ENCODE measurements at regions not wholly inside any gene's neighbourhood (a gene's known extent, or its start where the extent isn't known, plus 50 kb on each side); places are given as distances from the start of the nearest gene placed in this dataset.
"Not testable (repeated sequence)": the region's sequence is repeated elsewhere in the genome, so short reads cannot be mapped to it uniquely, and the experiment has no call there.

- no peaks in the 10 kb centered on the region for H3K9me3 Mint-ChIP-seq
- POLR2A ChIA-PET = no interaction called here
- no peak for ATAC-seq (ENCODE audit: low read depth)
- H3K36me3 Mint-ChIP-seq = peaks cover 23% of the 10 kb centered on the region
- no peak for DNase-seq
- H3K4me1 Mint-ChIP-seq = peaks cover 3% of the 10 kb centered on the region
- H3K4me3 Mint-ChIP-seq = no peak overlapping the region
- H3K27me3 Mint-ChIP-seq = no peaks in the 10 kb centered on the region
- no peak overlapping the region for H3K27ac Mint-ChIP-seq
These were observed 82.7 kb upstream of the CD302 start for GRCh38 chr2:159880729-159881128.

DNA sequence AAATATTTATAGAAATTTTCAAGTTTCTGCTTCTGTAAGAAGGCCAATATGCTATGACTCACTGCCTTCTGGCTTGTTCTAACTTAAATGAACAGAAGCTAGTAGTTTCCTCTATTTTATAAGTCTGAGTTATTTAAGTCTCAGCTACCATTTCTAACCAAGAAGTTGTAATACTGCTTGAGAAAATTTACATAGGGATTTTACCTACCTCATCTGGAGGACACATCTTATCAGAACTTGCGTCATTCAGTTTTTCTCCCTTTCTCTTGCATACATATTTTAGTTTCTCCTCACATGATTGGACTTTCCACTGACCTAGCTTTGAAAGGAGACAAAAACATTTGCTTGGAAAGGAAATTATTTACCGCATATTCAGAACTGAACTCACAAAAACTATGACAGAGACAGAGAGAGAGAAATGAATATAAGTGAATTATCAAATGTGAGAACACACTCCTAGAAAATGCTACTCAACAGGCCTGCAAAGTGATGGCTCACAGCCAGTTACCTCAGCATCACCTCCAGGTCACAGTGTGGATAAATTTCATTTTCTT is 81.1 kb upstream of the CD302 start:
- Mint-ChIP-seq H3K4me3 (no peak overlapping the region), H3K4me1 (peaks cover 3% of the 10 kb centered on the region), H3K36me3 (peaks cover 30% of the 10 kb centered on the region), H3K27me3 (no peaks in the 10 kb centered on the region), H3K9me3 (no peaks in the 10 kb centered on the region), H3K27ac (no peak overlapping the region)
- no peak for ATAC-seq (ENCODE audit: low read depth)
- DNase-seq = no peak
- POLR2A ChIA-PET = interaction anchor here (0.6 kb wide), 1 partner anchor 13 kb away, joined by 3 read pairs; no protein-coding TSS in a partner anchor

GRCh38 chr2:159875083-159875482 is 77.1 kb upstream of the CD302 start:
- ATAC-seq (ENCODE audit: low read depth) (peak; percentile 80), DNase-seq (no peak)
- Mint-ChIP-seq H3K4me3 (no peak overlapping the region), H3K4me1 (peaks cover 3% of the 10 kb centered on the region), H3K27ac (no peak overlapping the region), H3K36me3 (peaks cover 39% of the 10 kb centered on the region), H3K9me3 (no peaks in the 10 kb centered on the region), H3K27me3 (no peaks in the 10 kb centered on the region)
- POLR2A ChIA-PET = no interaction called here

DNA sequence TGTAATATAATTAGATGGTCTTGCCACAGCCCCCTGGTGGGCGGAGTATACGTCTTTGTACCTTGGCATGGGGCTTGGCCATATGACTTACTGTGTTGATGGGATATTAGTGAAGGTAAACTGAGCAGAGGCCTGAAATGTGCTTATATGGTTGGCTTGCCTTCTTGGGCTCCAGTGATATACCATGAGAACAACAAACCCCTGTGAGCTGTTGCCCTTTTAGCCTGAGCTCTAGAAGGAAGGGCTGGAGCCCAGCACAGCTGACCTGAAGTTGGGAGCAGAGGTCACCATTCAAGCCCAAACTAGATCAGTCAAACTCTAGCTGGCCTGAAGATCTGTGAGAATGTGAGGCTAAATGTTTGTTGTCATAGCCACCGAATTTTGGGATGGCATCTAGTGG is 75.2 kb upstream of the CD302 start:
- ATAC-seq (ENCODE audit: low read depth) = peak; percentile 66
- peaks cover 37% of the 10 kb centered on the region for H3K36me3 Mint-ChIP-seq
- H3K4me1 Mint-ChIP-seq = no peaks in the 10 kb centered on the region
- no peaks in the 10 kb centered on the region for H3K27me3 Mint-ChIP-seq
- DNase-seq = no peak
- POLR2A ChIA-PET = no interaction called here
- H3K27ac Mint-ChIP-seq = no peak overlapping the region
- H3K4me3 Mint-ChIP-seq = no peak overlapping the region
- H3K9me3 Mint-ChIP-seq = no peaks in the 10 kb centered on the region

DNA sequence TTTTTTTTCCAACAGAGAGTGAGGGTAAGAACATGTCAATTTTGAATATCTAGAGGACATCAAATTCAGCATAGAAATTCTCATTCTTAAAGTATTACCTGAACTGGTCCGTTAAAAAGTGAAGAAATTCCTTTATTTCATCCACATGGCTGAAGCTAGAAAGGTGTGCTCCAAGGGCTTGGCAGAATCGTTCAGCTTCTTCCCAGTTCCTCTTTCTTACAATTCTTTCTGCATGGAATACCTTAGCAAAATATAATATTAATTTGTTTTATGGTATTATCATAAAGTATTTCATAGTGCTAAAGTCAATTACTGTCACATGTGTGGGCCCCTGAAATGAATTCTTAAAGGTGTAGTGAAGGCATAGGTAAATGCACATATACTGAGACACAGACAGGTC is 74.3 kb upstream of the CD302 start:
- no peak overlapping the region for H3K4me3 Mint-ChIP-seq
- POLR2A ChIA-PET = no interaction called here
- H3K27ac Mint-ChIP-seq = no peak overlapping the region
- H3K9me3 Mint-ChIP-seq = no peaks in the 10 kb centered on the region
- DNase-seq (no peak), ATAC-seq (ENCODE audit: low read depth) (no peak)
- no peaks in the 10 kb centered on the region for H3K27me3 Mint-ChIP-seq
- peaks cover 37% of the 10 kb centered on the region for H3K36me3 Mint-ChIP-seq
- no peaks in the 10 kb centered on the region for H3K4me1 Mint-ChIP-seq

DNA sequence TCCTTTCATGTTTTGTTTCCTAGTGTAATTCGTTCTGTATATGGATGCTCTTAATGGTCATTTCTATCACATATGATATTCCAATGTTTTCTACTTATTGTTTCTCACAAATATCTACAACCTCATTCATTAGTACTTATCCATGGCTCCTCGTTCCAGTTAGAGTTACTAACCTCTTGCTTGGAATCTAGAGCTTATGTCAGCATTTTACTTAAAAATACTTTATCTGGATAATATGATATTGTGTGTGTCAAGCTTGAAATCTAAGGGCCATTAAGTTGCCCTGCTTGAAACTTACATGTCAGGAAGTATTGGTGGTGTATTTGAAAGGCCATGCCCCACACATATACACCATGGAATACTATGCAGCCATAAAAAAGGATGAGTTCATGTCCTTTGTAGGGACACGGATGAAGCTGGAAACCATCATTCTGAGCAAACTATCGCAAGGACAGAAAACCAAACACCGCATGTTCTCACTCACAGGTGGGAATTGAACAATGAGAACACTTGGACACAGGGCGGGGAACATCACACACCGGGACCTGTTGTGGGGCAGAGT is 70.7 kb upstream of the CD302 start:
- POLR2A ChIA-PET; H3K4me3 Mint-ChIP-seq; H3K27ac Mint-ChIP-seq; H3K9me3 Mint-ChIP-seq; H3K4me1 Mint-ChIP-seq; ATAC-seq (ENCODE audit: low read depth); DNase-seq; H3K27me3 Mint-ChIP-seq: not testable (repeated sequence)
- peaks cover 45% of the 10 kb centered on the region for H3K36me3 Mint-ChIP-seq

DNA sequence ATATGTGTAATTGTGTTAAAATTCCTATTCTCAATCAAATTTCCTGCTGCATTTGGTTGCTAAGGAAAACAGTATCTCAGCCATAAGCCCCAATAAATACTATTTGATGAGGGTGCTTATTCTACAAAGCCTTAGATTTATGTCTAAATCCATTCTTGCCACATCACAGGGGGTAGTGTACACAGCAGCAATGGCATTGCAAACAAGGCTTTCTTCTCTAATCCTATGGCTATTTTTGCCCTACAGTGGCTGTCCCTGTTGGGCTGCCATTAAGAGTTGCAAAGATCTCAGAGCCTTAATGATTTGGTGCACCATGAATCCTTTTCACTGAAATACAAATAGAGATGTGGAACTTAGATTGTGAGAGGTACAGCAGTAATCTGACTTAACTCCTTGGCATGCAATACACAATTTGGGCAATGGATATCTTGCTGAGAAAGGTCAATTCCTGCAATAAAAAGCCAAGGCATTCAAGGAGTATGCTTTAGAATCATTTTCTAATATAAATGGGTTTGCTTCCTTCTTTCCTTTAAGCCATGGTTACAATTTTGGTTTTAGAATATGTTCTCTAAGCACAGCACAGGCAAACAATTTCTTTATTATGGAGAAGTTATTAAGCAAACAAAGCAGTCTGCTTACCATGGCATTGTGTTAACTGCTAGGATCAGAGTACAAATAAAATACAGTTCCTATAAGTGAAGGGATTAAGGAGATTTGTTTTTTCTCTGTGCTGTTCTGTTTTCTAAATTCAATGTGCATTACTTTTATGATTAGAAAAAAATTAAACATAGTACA is 69.8 kb upstream of the CD302 start:
- POLR2A ChIA-PET = no interaction called here
- peaks cover 49% of the 10 kb centered on the region for H3K36me3 Mint-ChIP-seq
- H3K4me3 Mint-ChIP-seq = no peak overlapping the region
- H3K27ac Mint-ChIP-seq = no peak overlapping the region
- H3K9me3 Mint-ChIP-seq = no peaks in the 10 kb centered on the region
- ATAC-seq (ENCODE audit: low read depth) = no peak
- no peak for DNase-seq
- no peaks in the 10 kb centered on the region for H3K4me1 Mint-ChIP-seq
- H3K27me3 Mint-ChIP-seq = no peaks in the 10 kb centered on the region

- no peaks in the 10 kb centered on the region for H3K9me3 Mint-ChIP-seq
- POLR2A ChIA-PET = no interaction called here
These were observed 65.6 kb upstream of the CD302 start for GRCh38 chr2:159863526-159864160.

DNA sequence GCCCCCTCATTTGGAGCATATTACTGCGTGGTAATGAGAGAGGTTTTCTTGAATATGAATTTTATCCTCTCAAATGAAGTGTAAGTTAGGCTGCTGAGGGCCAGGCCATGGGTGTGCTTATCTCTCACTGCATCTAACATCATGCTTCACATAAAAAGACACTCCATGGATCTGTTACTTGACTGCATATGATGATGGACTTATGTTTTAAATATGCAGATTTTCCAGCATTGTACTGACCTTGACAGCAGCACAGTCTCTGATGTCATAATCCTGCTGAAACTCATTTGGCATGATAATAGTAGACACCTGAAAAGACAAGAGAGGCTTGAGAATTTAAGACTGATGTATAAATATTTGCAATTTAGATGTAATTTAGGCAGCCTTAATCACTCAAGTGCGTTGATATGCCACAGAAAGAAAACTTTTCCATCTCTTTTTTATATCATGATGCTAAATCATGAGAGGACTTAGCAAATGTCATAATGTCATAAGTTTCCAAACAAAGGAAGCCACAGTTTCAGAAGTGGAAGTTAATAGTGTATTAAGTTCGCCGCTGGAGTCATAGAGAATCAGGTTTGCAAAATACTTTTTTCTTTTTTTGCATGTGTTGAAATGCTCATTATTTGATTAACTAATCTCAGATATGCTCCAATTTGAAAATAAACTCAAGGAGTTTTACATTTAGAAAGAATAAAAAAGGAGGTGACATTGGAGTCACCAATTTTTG is 62.7 kb upstream of the CD302 start:
- no peak overlapping the region for H3K4me3 Mint-ChIP-seq
- peaks cover 40% of the 10 kb centered on the region for H3K36me3 Mint-ChIP-seq
- ATAC-seq (ENCODE audit: low read depth) = no peak
- H3K27me3 Mint-ChIP-seq = no peaks in the 10 kb centered on the region
- H3K9me3 Mint-ChIP-seq = no peaks in the 10 kb centered on the region
- DNase-seq = no peak
- peaks cover 3% of the 10 kb centered on the region for H3K4me1 Mint-ChIP-seq
- no peak overlapping the region for H3K27ac Mint-ChIP-seq
- POLR2A ChIA-PET = no interaction called here

More at GRCh38 chr2:159863526-159864160, 65.6 kb upstream of the CD302 start:
- Mint-ChIP-seq H3K4me1 (peaks cover 3% of the 10 kb centered on the region), H3K36me3 (peaks cover 45% of the 10 kb centered on the region), H3K4me3 (no peak overlapping the region), H3K27ac (no peak overlapping the region), H3K27me3 (no peaks in the 10 kb centered on the region)
- ATAC-seq (ENCODE audit: low read depth) = no peak
- no peak for DNase-seq

- no peak overlapping the region for H3K27ac Mint-ChIP-seq
- POLR2A ChIA-PET = no interaction called here
- no peak overlapping the region for H3K4me3 Mint-ChIP-seq
- ATAC-seq (ENCODE audit: low read depth) = no peak
- H3K36me3 Mint-ChIP-seq = peaks cover 36% of the 10 kb centered on the region
- no peak for DNase-seq
- H3K9me3 Mint-ChIP-seq = no peaks in the 10 kb centered on the region
- H3K27me3 Mint-ChIP-seq = no peaks in the 10 kb centered on the region
- H3K4me1 Mint-ChIP-seq = peaks cover 3% of the 10 kb centered on the region
These were observed 61.6 kb upstream of the CD302 start for GRCh38 chr2:159859583-159859982.

DNA sequence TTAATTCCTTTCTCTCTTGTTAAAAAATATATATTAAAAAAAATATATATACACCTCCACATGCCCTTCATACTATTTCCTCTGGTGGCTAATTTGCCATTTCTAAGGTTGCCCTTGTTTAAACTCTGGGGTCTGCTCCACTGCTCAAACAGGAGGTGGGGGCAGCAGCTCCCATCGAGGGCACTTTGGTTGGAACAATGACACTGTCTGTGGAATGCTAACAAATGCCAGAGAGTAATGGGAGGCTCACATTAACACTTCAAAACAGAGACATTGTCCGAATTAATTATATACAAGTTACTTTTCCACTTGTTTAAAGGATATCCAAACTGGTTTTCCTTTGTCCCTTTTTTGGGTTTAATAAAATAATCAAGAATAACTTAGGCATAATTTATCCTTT is 58.8 kb upstream of the CD302 start:
- Mint-ChIP-seq H3K9me3 (no peaks in the 10 kb centered on the region), H3K4me3 (no peak overlapping the region), H3K4me1 (peaks cover 3% of the 10 kb centered on the region), H3K36me3 (peaks cover 22% of the 10 kb centered on the region), H3K27ac (no peak overlapping the region), H3K27me3 (no peaks in the 10 kb centered on the region)
- POLR2A ChIA-PET = no interaction called here
- no peak for DNase-seq
- no peak for ATAC-seq (ENCODE audit: low read depth)

DNA sequence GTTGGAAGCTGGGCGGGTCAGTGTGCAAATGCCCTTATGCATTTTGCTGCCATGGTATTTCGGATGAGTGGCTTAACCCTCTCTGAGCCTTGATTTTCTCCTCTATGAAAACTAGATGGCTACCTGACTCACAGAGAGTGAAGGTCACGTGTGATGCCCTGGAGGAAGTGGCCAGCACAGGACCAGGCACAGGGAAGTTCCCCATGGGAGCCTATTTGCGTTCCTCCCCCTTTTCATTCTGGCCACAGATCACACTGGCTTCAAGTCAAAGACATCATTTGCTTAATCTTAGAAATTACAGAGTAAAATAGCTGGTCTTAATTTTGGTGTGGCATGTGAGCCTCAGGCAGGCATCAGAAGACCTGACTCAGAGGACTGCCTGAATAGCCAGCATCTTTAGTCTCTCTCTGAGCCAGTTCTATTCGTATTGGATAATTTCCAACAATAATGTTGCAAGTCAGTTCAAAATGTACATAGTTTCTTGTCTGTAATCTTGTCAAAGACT is 57.6 kb upstream of the CD302 start:
- Mint-ChIP-seq H3K36me3 (peaks cover 24% of the 10 kb centered on the region), H3K4me1 (peaks cover 3% of the 10 kb centered on the region), H3K9me3 (no peaks in the 10 kb centered on the region), H3K27ac (no peak overlapping the region), H3K27me3 (no peaks in the 10 kb centered on the region), H3K4me3 (no peak overlapping the region)
- no peak for DNase-seq
- POLR2A ChIA-PET = no interaction called here
- ATAC-seq (ENCODE audit: low read depth) = no peak

GRCh38 chr2:159855143-159855542 is 57.1 kb upstream of the CD302 start:
- H3K27ac Mint-ChIP-seq = no peak overlapping the region
- peaks cover 3% of the 10 kb centered on the region for H3K4me1 Mint-ChIP-seq
- H3K4me3 Mint-ChIP-seq = no peak overlapping the region
- H3K36me3 Mint-ChIP-seq = peaks cover 20% of the 10 kb centered on the region
- POLR2A ChIA-PET = no interaction called here
- no peak for DNase-seq
- no peaks in the 10 kb centered on the region for H3K27me3 Mint-ChIP-seq
- ATAC-seq (ENCODE audit: low read depth) = no peak
- H3K9me3 Mint-ChIP-seq = no peaks in the 10 kb centered on the region
